ENCODE measurements at regions not wholly inside any gene's neighbourhood (a gene's known extent, or its start where the extent isn't known, plus 50 kb on each side); places are given as distances from the start of the nearest gene placed in this dataset.

DNA sequence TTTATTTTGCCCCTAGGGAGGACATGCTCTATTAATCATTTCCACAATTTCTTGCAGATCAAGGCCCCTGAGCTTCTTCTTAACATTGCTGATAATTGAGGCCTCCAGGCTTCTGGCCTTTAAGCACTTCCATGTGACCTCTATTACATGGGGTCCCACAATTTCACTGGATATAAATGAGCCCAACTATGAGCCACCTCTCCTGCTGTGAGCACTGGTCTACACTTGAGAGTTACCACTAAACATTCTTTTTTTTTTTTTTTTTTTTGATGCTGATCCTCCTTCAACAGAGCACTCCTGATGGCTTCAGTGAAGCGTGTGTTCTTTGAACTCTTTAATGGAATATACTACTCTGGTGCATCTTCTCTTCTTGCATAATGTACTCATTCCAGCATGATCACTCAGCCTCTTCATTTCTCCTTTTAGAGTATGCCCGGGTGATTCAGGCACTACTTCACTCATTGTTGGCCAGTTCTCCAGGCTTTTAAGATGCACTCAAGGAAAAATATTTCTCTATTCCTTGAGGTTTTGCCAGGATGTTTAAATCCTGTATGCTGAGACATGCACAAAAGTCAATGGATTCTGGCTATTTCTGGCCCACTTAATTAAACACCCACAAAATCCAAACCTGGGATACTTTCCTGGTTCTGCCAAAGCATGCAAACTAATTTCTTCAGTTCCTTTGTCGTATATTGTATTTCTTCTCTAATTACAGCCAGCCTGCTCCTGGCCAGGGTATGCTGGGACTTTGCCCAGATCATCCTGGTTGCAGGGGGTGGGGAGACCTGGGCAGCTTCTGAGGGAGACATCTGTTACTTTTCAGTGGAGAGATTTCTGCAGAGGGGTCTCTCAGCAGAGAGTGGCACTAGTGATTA, 257.8 kb upstream of the LUZP2 start:
- 59 to 83% (median 74%) methylated on average over 3 of the region's 3 CpGs for WGBS, 5 donors
- TF ChIP-seq EP300 (IDR thresholded peaks at IDR 0.05) (no peak), POLR2AphosphoS5 (IDR thresholded peaks at IDR 0.05) (no peak), POLR2A (IDR thresholded peaks at IDR 0.05) (no peak)
- TF ChIP-seq, protein P1, sequence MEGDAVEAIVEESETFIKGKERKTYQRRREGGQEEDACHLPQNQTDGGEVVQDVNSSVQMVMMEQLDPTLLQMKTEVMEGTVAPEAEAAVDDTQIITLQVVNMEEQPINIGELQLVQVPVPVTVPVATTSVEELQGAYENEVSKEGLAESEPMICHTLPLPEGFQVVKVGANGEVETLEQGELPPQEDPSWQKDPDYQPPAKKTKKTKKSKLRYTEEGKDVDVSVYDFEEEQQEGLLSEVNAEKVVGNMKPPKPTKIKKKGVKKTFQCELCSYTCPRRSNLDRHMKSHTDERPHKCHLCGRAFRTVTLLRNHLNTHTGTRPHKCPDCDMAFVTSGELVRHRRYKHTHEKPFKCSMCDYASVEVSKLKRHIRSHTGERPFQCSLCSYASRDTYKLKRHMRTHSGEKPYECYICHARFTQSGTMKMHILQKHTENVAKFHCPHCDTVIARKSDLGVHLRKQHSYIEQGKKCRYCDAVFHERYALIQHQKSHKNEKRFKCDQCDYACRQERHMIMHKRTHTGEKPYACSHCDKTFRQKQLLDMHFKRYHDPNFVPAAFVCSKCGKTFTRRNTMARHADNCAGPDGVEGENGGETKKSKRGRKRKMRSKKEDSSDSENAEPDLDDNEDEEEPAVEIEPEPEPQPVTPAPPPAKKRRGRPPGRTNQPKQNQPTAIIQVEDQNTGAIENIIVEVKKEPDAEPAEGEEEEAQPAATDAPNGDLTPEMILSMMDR (IDR thresholded peaks at IDR 0.05), result no peak
- Histone ChIP-seq H3K27me3 (no peaks in the 10 kb centered on the region), H3K4me3 (no peak overlapping the region), H3K4me1 (peaks cover 0 to 9% (median 2%) of the 10 kb centered on the region in 4 donors), H3K27ac (no peak overlapping the region), H3K9me3 (no peaks in the 10 kb centered on the region), H3K36me3 (no peaks in the 10 kb centered on the region)
- intact Hi-C loops (cut with DNase I; ENCODE audit: low total_unique reads), result no loop called here
- peak in 1 of 2 donors; percentile 30 for DNase-seq

DNA sequence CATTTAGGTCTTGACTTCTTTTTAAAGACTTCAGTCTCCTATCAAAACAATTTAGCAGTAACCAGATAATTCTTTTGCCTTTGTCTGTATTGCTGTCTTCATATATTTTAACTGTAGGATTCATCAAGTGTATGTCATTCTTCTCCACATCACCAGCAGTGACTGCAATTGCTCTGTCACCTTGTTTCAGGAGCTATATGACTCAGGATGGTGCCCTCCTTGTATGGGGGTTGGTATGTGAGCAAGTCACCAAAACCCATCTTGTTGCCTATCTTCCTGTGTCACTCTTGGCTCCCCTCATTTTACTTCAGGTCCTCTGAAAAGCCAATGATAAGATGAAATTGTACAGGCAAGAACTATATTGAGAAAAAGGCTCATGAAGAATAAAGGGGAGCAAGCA, 256.9 kb upstream of the LUZP2 start:
- no peaks in the 10 kb centered on the region for H3K9me3 ChIP-seq
- H3K27me3 ChIP-seq, result no peaks in the 10 kb centered on the region
- peaks cover 0 to under 1% (median 0%) of the 10 kb centered on the region in 4 donors for H3K4me1 ChIP-seq
- no peak overlapping the region for H3K4me3 ChIP-seq
- intact Hi-C loops (cut with DNase I; ENCODE audit: low total_unique reads), result no loop called here
- no peaks in the 10 kb centered on the region for H3K36me3 ChIP-seq
- H3K27ac ChIP-seq, result no peak overlapping the region
- DNase-seq, result no peak
- TF ChIP-seq POLR2A (IDR thresholded peaks at IDR 0.05), result no peak
- TF ChIP-seq POLR2AphosphoS5 (IDR thresholded peaks at IDR 0.05), result no peak
- TF ChIP-seq, protein P1 (IDR thresholded peaks at IDR 0.05), result no peak
- TF ChIP-seq EP300 (IDR thresholded peaks at IDR 0.05), result no peak

DNA sequence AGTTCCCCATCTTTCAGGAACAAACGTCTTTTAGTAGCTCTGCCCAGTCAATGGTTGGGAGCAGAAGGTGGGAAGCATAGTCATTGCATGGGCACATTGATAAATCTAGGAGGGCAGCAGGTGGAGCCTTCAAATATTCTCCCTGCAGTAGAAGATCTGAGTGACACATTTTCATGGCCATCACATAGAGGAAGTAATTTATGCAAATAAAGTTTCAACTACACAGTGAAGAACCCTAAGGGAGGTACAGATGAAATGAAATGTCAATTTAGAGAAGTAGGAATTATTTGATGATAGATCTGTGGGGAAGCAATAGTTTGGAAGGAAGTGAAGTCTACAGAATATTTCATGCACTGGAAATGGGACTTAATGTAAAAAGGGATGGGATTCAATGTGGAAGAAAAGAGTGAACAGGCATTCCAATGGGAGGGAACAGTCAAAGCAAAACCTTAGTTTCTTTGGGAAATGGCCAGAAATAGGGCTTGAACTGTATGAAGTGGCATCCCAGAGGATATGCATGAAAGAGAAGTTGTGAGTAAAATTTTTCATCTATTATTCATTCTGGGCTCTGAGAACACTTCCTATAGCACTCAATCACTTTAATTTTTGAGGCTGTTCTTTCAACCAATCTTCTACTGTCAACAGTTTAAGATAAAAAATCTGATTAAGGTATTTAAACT, 256.2 kb upstream of the LUZP2 start:
- 58 to 83% (median 70%) methylated on average over 1 of the region's 1 CpG for WGBS, 5 donors
- TF ChIP-seq, protein P1 (IDR thresholded peaks at IDR 0.05), result no peak
- TF ChIP-seq POLR2AphosphoS5 (IDR thresholded peaks at IDR 0.05), result no peak
- TF ChIP-seq EP300 (IDR thresholded peaks at IDR 0.05), result no peak
- no peak for TF ChIP-seq POLR2A (IDR thresholded peaks at IDR 0.05)
- intact Hi-C loops (cut with DNase I; ENCODE audit: low total_unique reads), result no loop called here
- Histone ChIP-seq H3K9me3 (no peaks in the 10 kb centered on the region), H3K4me1 (no peaks in the 10 kb centered on the region), H3K27me3 (no peaks in the 10 kb centered on the region), H3K4me3 (no peak overlapping the region), H3K36me3 (no peaks in the 10 kb centered on the region), H3K27ac (no peak overlapping the region)
- DNase-seq, result no peak

DNA sequence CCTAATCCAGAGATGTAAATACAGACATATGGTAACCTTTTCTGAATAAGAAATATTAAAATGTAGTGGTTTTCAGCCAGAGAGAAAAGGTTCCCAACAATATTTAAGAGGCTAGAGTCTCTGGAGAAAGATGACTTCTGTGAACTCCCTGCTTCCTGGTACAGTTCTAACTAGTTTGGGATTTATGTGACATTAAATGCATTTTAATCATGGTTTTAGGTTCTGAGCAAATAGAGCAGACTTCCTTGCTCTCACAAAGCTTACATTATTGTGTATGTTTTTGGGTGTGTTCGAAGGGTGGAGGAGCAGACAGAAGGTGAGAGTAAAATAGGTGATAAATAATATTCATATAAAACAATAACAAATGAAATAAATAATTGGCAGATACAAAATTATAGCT, 250.1 kb upstream of the LUZP2 start:
- H3K36me3 ChIP-seq, result no peaks in the 10 kb centered on the region
- H3K27me3 ChIP-seq, result no peaks in the 10 kb centered on the region
- no peak overlapping the region for H3K4me3 ChIP-seq
- H3K27ac ChIP-seq, result no peak overlapping the region
- intact Hi-C loops (cut with DNase I; ENCODE audit: low total_unique reads), result no loop called here
- no peaks in the 10 kb centered on the region for H3K4me1 ChIP-seq
- H3K9me3 ChIP-seq, result no peaks in the 10 kb centered on the region
- DNase-seq, result no peak
- TF ChIP-seq POLR2AphosphoS5 (IDR thresholded peaks at IDR 0.05) (no peak), EP300 (IDR thresholded peaks at IDR 0.05) (no peak), POLR2A (IDR thresholded peaks at IDR 0.05) (no peak)
- TF ChIP-seq, protein P1 (IDR thresholded peaks at IDR 0.05), result no peak
- WGBS, 5 donors, result 29 to 50% (median 44%) methylated on average over 1 of the region's 1 CpG

All from stomach (tissue), 8 donors.